C4-2B (cell line): ENCODE measurements at regions not wholly inside any gene's neighbourhood (a gene's known extent, or its start where the extent isn't known, plus 50 kb on each side); places are given as distances from the start of the nearest gene placed in this dataset.
"Not testable (repeated sequence)": the region's sequence is repeated elsewhere in the genome, so short reads cannot be mapped to it uniquely, and the experiment has no call there.

Source experiments
- H3K27ac ChIP-seq: fragments of 450-650 bp; 2 replicates; pipeline ENCODE4 v1.5.1; 2017
- CTCF ChIP-seq: fragments of 450-650 bp; conservative IDR thresholded peaks from 2 replicates; pipeline ENCODE4 v1.5.1; 2017; ENCODE audit warnings: mild to moderate bottlenecking
- ZFX ChIP-seq: fragments of 450-650 bp; IDR thresholded peaks from 2 replicates; pipeline ENCODE4 v1.6.1; 2017

DNA sequence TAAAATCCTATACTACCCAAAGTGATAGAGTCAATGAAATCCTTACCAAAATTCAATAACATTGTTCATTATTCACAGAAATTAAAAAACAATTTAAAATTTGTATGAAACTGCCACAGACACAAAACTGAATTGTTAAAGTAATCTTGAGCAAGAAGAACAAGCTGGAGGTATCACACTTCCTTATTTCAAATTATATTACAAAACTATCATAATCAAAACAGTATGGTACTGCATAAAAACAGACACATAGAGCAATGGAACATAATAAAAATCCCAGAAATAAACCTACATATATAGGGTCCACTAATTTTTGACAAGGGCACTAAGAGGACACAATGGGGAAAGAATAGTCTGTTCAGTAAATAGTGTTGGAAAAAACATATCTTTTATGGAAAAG lies 316.2 kb downstream of the PTPRC start:
- no peak overlapping the region for H3K27ac ChIP-seq
- no peak for TF ChIP-seq CTCF
- no peak for TF ChIP-seq ZFX

- TF ChIP-seq ZFX (no peak), CTCF (no peak)
- no peak overlapping the region for H3K27ac ChIP-seq
Observed at GRCh38 chr1:198957044-198957443, 318.2 kb downstream of the PTPRC start.

DNA sequence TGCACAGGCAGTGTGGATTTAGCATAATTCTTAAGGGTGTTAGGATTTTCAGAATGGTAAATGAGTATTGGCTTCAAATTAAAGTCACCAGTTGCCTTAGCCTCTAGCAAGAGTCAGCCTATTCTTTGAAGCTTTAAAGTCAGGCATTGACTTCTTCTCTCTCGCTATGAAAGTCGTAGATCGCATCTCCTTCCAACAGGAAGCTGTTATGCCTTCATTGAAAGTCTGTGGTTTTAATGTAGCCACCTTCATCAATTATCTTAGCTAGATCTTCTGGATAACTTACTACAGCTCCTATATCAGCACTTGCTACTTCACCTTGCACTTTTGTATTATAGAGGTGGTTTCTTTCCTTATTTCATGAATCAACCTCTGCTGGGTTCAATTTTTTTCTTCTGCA lies 320.2 kb downstream of the PTPRC start:
- TF ChIP-seq CTCF (no peak), ZFX (no peak)
- no peak overlapping the region for H3K27ac ChIP-seq

GRCh38 chr1:198959676-198960075 lies 320.8 kb downstream of the PTPRC start:
- TF ChIP-seq ZFX (no peak), CTCF (no peak)
- no peak overlapping the region for H3K27ac ChIP-seq

DNA sequence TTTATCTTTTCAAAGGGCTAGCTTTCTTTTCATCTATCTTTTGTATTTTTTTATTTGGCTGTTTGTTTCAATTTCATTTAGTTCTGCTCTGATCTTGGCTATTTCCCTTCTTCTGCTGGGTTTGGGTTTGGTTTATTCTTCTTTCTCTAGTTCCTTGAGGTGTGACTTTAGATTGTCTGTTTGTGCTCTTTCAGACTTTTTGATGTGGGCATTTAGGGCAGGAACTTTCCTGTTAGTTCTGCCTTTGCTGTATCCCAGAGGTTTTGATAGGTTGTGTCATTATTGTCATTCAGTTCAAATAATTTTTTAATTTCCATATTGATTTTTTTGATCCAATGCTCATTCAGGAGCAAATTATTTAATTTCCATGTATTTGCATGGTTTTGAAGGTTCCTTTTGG lies 325.0 kb downstream of the PTPRC start:
- H3K27ac ChIP-seq = not testable (repeated sequence)

DNA sequence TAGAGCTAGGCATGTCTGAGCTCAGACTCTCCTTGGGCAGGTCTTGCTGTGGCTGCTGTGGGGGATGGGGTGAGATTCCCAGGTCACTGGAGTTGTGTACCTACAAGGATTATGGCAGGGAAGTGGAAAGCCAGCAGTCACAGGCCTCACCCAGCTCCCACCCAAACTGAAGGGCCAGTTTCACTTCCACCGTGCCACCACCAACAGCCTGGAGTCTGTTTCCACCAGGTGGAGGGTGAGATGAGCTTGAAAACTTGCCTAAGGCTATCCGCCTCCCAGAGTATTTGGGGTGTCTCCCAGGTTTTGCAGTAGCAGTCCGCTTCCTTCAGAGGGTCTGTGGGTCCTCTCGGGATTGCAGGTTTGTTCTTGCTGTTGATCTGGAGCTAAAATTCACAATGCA lies 327.7 kb downstream of the PTPRC start:
- TF ChIP-seq CTCF (no peak), ZFX (no peak)

DNA sequence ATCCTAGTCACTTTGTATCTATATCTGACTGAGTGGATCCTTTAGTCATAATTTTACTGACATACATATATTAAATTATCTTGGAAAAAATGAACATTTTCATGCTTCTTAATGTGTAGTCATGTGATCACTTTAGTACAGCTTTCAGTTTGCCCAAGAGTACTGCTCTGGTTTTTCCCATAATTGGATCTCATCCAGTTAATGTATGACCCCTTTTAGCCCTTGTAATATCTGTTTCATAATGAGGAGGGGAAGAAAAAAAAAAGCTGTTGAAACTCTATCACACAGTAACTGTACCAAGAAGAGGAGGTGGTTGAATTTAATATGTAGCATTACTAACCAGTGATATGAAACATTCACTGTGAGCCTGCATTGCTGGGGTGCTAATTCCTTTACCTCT lies 328.7 kb downstream of the PTPRC start:
- no peak overlapping the region for H3K27ac ChIP-seq

More for the DNA sequence above, 327.7 kb downstream of the PTPRC start:
- H3K27ac ChIP-seq = no peak overlapping the region

GRCh38 chr1:198968866-198969265 lies 330.0 kb downstream of the PTPRC start:
- no peak overlapping the region for H3K27ac ChIP-seq
- TF ChIP-seq CTCF = no peak

More for the DNA sequence above, 328.7 kb downstream of the PTPRC start:
- TF ChIP-seq CTCF (no peak), ZFX (no peak)
